Neuronal stem cell (in vitro differentiated cells): ENCODE measurements at regions not wholly inside any gene's neighbourhood (a gene's known extent, or its start where the extent isn't known, plus 50 kb on each side); places are given as distances from the start of the nearest gene placed in this dataset.

Experiments
- DNase-seq: peaks from one replicate; pipeline ENCODE4 v3.0.0-alpha.2; 2013; ENCODE audit warnings: low spot score
- H2AFZ ChIP-seq: one replicate; pipeline ENCODE4 v1.6.1; 2013; ENCODE audit warnings: mild to moderate bottlenecking, low read length, inconsistent platforms
- H2AK5ac ChIP-seq: 2 replicates; pipeline ENCODE4 v1.6.1; 2013; ENCODE audit warnings: low read depth, mild to moderate bottlenecking, inconsistent platforms, low read length, moderate library complexity, mixed read lengths
- H2BK120ac ChIP-seq: 2 replicates; pipeline ENCODE4 v1.6.1; 2013; ENCODE audit warnings: low read depth, mild to moderate bottlenecking, inconsistent platforms, low read length, moderate library complexity, mixed read lengths
- H2BK12ac ChIP-seq: one replicate; pipeline ENCODE4 v1.6.1; 2013; ENCODE audit warnings: low read length, inconsistent platforms
- H2BK15ac ChIP-seq: 2 replicates; pipeline ENCODE4 v1.6.1; 2013; ENCODE audit warnings: mild to moderate bottlenecking, low read length, inconsistent platforms, mixed read lengths
- H2BK5ac ChIP-seq: one replicate; pipeline ENCODE4 v1.6.1; 2013; ENCODE audit warnings: inconsistent platforms, mild to moderate bottlenecking, low read length, moderate library complexity
- H3K14ac ChIP-seq: one replicate; pipeline ENCODE4 v1.6.1; 2013; ENCODE audit warnings: low read length, inconsistent platforms
- H3K18ac ChIP-seq: 2 replicates; pipeline ENCODE4 v1.6.1; 2013; ENCODE audit warnings: low read length, inconsistent platforms
- H3K23ac ChIP-seq: 2 replicates; pipeline ENCODE4 v1.6.1; 2013; ENCODE audit warnings: low read depth, mild to moderate bottlenecking, mixed read lengths, low read length, inconsistent platforms; ENCODE audit not compliant: poor library complexity
- H3K27ac ChIP-seq: replicated peaks from 3 replicates; pipeline ENCODE4 v1.5.1; 2013; ENCODE audit warnings: low read length, inconsistent platforms
- H3K27me3 ChIP-seq, 3 experiments: 2 replicates each; pipeline ENCODE4 v1.6.1; 2013; ENCODE audit warnings: low read length in 3 of 3, mild to moderate bottlenecking in 2 of 3, inconsistent platforms in 1 of 3, low read depth in 1 of 3, mixed read lengths in 1 of 3, moderate library complexity in 1 of 3; ENCODE audit not compliant: control insufficient read depth in 3 of 3, insufficient read depth in 3 of 3
- H3K36me3 ChIP-seq, 2 donors: replicated peaks in 1 of 2; 2 replicates each; pipeline ENCODE4 v1.6.1; 2013; ENCODE audit warnings: low read length in 2 of 2; ENCODE audit not compliant: control insufficient read depth in 2 of 2, insufficient read depth in 2 of 2
- H3K4ac ChIP-seq: 2 replicates; pipeline ENCODE4 v1.6.1; 2013; ENCODE audit warnings: inconsistent platforms, mild to moderate bottlenecking, low read length, moderate library complexity
- H3K4me1 ChIP-seq, 2 donors: 1 replicate in 1 of 2; 2 replicates in 1 of 2; pipeline ENCODE4 v1.6.1; 2013; ENCODE audit warnings: low read length in 2 of 2, low read depth in 1 of 2; ENCODE audit not compliant: control insufficient read depth in 2 of 2, insufficient read depth in 1 of 2
- H3K4me2 ChIP-seq: one replicate; pipeline ENCODE4 v1.6.1; 2013; ENCODE audit warnings: mild to moderate bottlenecking, low read length, inconsistent platforms; ENCODE audit not compliant: insufficient read depth, poor library complexity, severe bottlenecking
- H3K4me3 ChIP-seq, 2 donors: 2 replicates each; pipeline ENCODE4 v1.5.1; 2013; ENCODE audit warnings: low read length in 2 of 2, mild to moderate bottlenecking in 2 of 2, inconsistent platforms in 1 of 2, moderate library complexity in 1 of 2
- H3K79me1 ChIP-seq: one replicate; pipeline ENCODE4 v1.6.1; 2013; ENCODE audit warnings: low read depth, mild to moderate bottlenecking, inconsistent platforms, low read length, moderate library complexity
- H3K9ac ChIP-seq: one replicate; pipeline ENCODE4 v1.6.1; 2013; ENCODE audit warnings: mild to moderate bottlenecking, low read depth, low read length, inconsistent platforms; ENCODE audit not compliant: poor library complexity
- H3K9me3 ChIP-seq, 2 donors: replicated peaks in 1 of 2; 2 replicates each; pipeline versions ENCODE3 to v1.6.1; 2013; ENCODE audit warnings: low read length in 2 of 2, mild to moderate bottlenecking in 2 of 2, inconsistent platforms in 1 of 2, low read depth in 1 of 2, mixed read lengths in 1 of 2, moderate library complexity in 1 of 2; ENCODE audit not compliant: control insufficient read depth in 2 of 2, insufficient read depth in 1 of 2
- H4K8ac ChIP-seq: one replicate; pipeline ENCODE4 v1.6.1; 2013; ENCODE audit warnings: low read depth, mild to moderate bottlenecking, inconsistent platforms, low read length, moderate library complexity
- H4K91ac ChIP-seq: one replicate; pipeline ENCODE4 v1.6.1; 2013; ENCODE audit warnings: low read length, low read depth, mild to moderate bottlenecking, inconsistent platforms; ENCODE audit not compliant: poor library complexity
- WGBS, 2 donors: extraction: QIAGEN DNeasy Blood & Tissue Kit; methylation state at CpG; one replicate each; pipeline ENCODE4 v1.1.7; 2013; ENCODE audit warnings: missing lambda C conversion rate in 2 of 2, mixed read lengths in 1 of 2; ENCODE audit not compliant: insufficient read length in 2 of 2, insufficient replicate concordance in 1 of 2; ENCODE audit errors: extremely low coverage in 2 of 2; 5-methylcytosine and 5-hydroxymethylcytosine counted together

DNA sequence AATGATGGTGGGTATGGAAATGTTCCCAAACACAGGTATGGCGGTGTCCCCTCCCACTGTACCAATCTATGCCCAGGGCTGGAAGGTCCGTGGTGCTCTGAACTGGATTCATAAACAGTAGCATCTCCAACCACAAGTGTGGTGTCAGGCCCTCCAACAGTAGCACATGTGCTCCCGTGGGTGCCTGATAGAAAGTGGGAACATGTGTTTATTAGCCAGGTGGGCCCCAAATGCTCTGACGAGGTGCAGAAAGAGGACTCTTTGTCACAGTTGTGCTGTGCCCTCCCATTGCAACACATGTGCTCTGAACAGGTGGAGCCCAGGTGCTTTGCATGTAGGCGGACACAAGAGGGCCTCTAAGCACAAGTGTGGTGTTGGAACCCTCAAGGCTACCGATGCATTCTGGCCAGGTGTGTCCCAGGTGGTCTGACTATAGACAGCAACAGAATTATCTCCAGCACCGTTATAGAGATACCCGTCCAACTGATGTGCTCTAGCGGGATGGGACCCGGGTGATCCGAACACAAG is 75.4 kb upstream of the ZNF30 start:
- Histone ChIP-seq H2BK15ac (no peak overlapping the region), H3K9me3 (no peaks in the 10 kb centered on the region), H3K14ac (no peak overlapping the region), H2BK5ac (no peak overlapping the region), H3K36me3 (peaks cover 0 to 2% of the 10 kb centered on the region in 2 donors), H3K27me3 (no peaks in the 10 kb centered on the region), H2BK12ac (no peak overlapping the region), H2AK5ac (no peak overlapping the region), H3K23ac (no peak overlapping the region), H4K91ac (no peak overlapping the region), H3K79me1 (no peaks in the 10 kb centered on the region), H3K4me3 (no peak overlapping the region), H4K8ac (no peak overlapping the region), H2AFZ (no peak overlapping the region), H3K9ac (no peak overlapping the region), H2BK120ac (no peak overlapping the region), H3K18ac (no peak overlapping the region), H3K4me2 (no peak overlapping the region), H3K27ac (no peak overlapping the region), H3K4ac (no peak overlapping the region), H3K4me1 (no peaks in the 10 kb centered on the region)
- no peak for DNase-seq
- no CpG with 5 or more reads among the region's 11 CpGs for WGBS, 2 donors

DNA sequence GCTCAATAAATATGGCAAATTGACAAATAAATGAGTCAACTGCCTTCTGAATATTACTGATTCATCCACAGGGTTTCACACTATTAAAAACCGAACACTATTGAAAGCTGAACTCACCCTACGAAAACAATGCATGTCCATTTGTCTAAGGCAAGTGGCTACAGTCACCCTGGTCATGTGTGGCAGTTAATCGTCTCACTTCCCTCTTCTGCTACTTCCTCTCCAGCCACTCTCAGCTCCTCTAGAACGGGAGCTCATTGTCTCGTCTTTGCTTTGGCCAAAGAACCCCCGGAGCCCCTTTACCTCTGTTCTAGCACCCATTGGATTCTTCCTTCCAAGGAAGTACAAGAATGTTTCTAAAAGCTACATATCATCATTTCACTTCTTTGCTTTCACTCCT is 74.4 kb upstream of the ZNF599 start:
- Histone ChIP-seq H3K18ac (no peak overlapping the region), H3K36me3 (no peaks in the 10 kb centered on the region), H2BK15ac (no peak overlapping the region), H3K79me1 (no peaks in the 10 kb centered on the region), H3K4me1 (no peaks in the 10 kb centered on the region), H3K27me3 (no peaks in the 10 kb centered on the region), H4K91ac (no peak overlapping the region), H3K9me3 (no peaks in the 10 kb centered on the region), H3K23ac (no peak overlapping the region), H2BK12ac (no peak overlapping the region), H3K14ac (no peak overlapping the region), H3K4me2 (no peak overlapping the region), H3K4me3 (no peak overlapping the region), H4K8ac (no peak overlapping the region), H3K4ac (no peak overlapping the region), H2BK5ac (no peak overlapping the region), H2BK120ac (no peak overlapping the region), H2AFZ (no peak overlapping the region), H2AK5ac (no peak overlapping the region), H3K9ac (no peak overlapping the region), H3K27ac (no peak overlapping the region)
- DNase-seq = no peak
- no CpG with 5 or more reads among the region's 6 CpGs for WGBS, 2 donors

DNA sequence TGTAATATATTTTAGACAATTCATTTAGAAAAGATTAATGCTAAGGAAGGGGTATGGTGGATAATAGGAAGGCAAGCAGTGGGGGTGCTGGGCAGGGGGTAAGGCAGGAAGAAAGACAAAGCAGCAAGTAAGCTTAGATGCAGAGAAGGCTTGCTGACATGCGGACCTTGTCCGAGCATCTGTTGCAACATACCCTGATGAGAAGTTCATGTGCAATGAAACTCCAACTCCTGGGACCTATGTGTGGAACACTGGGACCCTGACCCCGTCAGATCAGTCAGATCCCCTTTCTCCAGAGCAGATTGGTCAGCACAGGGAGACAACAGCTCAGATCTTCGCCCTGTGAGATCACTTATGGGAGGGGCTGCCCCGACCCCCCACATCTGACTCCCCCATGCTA is 71.3 kb upstream of the ZNF599 start:
- H2AFZ ChIP-seq = no peak overlapping the region
- H3K4me1 ChIP-seq = peaks cover 0 to under 1% of the 10 kb centered on the region in 2 donors
- H3K18ac ChIP-seq = no peak overlapping the region
- H3K36me3 ChIP-seq = no peaks in the 10 kb centered on the region
- WGBS, 2 donors = no CpG with 5 or more reads among the region's 5 CpGs
- no peak overlapping the region for H4K91ac ChIP-seq
- no peak overlapping the region for H3K4ac ChIP-seq
- H4K8ac ChIP-seq = no peak overlapping the region
- H3K79me1 ChIP-seq = no peaks in the 10 kb centered on the region
- no peak overlapping the region for H2BK120ac ChIP-seq
- H2AK5ac ChIP-seq = no peak overlapping the region
- H3K9me3 ChIP-seq = no peaks in the 10 kb centered on the region
- H3K4me2 ChIP-seq = no peak overlapping the region
- H2BK5ac ChIP-seq = no peak overlapping the region
- H2BK12ac ChIP-seq = no peak overlapping the region
- no peak overlapping the region for H3K27ac ChIP-seq
- H3K23ac ChIP-seq = no peak overlapping the region
- H3K14ac ChIP-seq = no peak overlapping the region
- H3K9ac ChIP-seq = no peak overlapping the region
- DNase-seq = no peak
- peaks cover 0 to 8% (median 3%) of the 10 kb centered on the region in 3 experiments for H3K27me3 ChIP-seq
- no peak overlapping the region for H3K4me3 ChIP-seq
- H2BK15ac ChIP-seq = no peak overlapping the region

DNA sequence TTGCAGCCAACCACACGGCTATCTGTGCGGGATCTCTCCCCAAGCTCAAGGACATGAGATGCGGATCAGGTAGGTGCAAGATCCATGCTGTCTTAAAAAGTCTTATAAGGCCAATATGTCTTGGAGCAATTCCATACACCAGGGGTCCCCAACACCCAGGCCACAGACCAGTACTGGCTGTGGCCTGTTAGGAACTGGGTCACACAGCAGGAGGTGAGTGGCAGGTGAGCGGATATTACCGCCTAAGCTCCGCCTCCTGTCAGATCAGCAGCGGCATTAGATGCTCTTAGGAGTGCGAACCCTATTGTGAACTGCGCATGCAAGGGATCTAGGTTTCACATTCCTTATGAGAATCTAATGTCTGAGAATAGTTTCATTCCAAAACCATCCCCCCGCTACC is 68.8 kb upstream of the ZNF599 start:
- no peak for DNase-seq
- WGBS, 2 donors = no CpG with 5 or more reads among the region's 10 CpGs

More for the DNA sequence above, 68.8 kb upstream of the ZNF599 start:
- H3K4me2 ChIP-seq = no peak overlapping the region
- H3K27ac ChIP-seq = no peak overlapping the region
- no peak overlapping the region for H3K4ac ChIP-seq
- H2AFZ ChIP-seq = no peak overlapping the region
- H4K91ac ChIP-seq = no peak overlapping the region
- H3K4me1 ChIP-seq = peaks cover 0 to 5% of the 10 kb centered on the region in 2 donors
- no peak overlapping the region for H2BK120ac ChIP-seq
- no peaks in the 10 kb centered on the region for H3K36me3 ChIP-seq
- peaks cover 0 to 22% (median 9%) of the 10 kb centered on the region in 3 experiments for H3K27me3 ChIP-seq
- no peak overlapping the region for H3K9ac ChIP-seq
- no peaks in the 10 kb centered on the region for H3K79me1 ChIP-seq
- no peak overlapping the region for H2AK5ac ChIP-seq
- no peak overlapping the region for H2BK5ac ChIP-seq
- no peak overlapping the region for H3K23ac ChIP-seq
- H4K8ac ChIP-seq = no peak overlapping the region
- no peak overlapping the region for H3K14ac ChIP-seq
- no peak overlapping the region for H2BK15ac ChIP-seq
- no peak overlapping the region for H3K18ac ChIP-seq
- no peaks in the 10 kb centered on the region for H3K9me3 ChIP-seq
- no peak overlapping the region for H2BK12ac ChIP-seq
- no peak overlapping the region for H3K4me3 ChIP-seq
